ENCODE measurements at regions not wholly inside any gene's neighbourhood (a gene's known extent, or its start where the extent isn't known, plus 50 kb on each side); places are given as distances from the start of the nearest gene placed in this dataset.

- no peak for DNase-seq
Measured at GRCh38 chr3:177306252-177306651, 109.0 kb upstream of the TBL1XR1 start.

GRCh38 chr3:177307391-177307790, 110.1 kb upstream of the TBL1XR1 start:
- DNase-seq = no peak

GRCh38 chr3:177307826-177308225, 110.5 kb upstream of the TBL1XR1 start:
- no peak for DNase-seq

- DNase-seq = no peak
Measured at GRCh38 chr3:177308286-177308685, 111.0 kb upstream of the TBL1XR1 start.

DNA sequence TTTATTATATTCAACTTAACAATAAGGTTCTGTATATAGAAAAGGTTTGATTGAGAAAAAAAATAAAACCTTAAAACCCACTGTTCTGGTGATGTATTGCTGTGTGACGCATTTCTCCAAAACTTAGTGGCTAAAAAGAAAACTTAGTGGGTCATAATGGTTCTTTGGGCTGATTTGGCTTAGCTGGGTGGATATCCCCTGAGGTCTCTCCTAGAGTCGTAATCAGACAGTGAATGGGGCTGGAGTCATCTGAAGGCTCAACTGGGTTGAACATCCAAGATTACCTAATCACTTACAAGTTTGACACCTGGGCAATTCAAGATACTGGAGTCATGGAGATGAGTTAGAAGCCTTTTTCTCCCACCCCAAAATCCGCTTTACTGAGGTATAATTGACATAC, 111.6 kb upstream of the TBL1XR1 start:
- no peak for DNase-seq

GRCh38 chr3:177312491-177312890, 115.2 kb upstream of the TBL1XR1 start:
- DNase-seq = no peak

GRCh38 chr3:177314897-177315296, 117.6 kb upstream of the TBL1XR1 start:
- no peak for DNase-seq

DNA sequence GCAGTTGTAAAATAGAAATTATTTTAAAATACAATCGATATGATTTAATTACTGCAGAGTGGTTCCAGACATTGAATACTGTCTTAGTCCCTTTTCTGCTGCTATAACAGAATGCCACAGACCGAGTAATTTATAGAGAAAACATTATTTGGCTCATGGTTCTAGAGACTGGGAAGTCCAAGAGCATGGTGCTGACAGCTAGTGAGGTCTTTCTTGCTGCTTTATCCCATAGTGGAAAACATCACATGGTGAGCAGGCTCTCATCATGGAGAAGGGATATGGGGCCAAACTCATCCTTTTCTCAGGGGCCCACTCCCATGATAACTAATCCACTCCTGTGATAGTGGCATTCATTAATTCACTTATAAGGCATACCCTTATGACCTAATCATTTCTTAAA, 120.0 kb upstream of the TBL1XR1 start:
- DNase-seq = no peak

DNA sequence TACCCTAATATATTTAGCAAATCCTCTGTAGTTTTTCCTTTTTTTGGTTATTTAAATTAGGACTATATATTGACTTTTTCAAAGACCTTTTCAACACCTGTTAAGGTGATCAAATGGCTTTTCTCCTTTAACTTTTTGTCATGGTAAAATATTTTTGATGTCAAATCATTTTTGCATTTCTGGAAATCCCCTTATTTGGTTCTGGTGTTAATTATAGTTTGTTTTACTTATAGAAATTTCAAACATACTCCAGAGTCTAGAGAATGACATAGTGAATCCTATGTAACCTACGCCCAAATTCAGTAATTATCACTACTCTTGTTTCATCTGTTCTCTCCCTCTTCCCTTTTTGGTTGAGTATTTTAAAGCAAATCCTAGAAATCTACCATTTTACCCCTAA, 121.3 kb upstream of the TBL1XR1 start:
- no peak for DNase-seq

GRCh38 chr3:177320765-177321247, 123.5 kb upstream of the TBL1XR1 start:
- no peak for DNase-seq

DNA sequence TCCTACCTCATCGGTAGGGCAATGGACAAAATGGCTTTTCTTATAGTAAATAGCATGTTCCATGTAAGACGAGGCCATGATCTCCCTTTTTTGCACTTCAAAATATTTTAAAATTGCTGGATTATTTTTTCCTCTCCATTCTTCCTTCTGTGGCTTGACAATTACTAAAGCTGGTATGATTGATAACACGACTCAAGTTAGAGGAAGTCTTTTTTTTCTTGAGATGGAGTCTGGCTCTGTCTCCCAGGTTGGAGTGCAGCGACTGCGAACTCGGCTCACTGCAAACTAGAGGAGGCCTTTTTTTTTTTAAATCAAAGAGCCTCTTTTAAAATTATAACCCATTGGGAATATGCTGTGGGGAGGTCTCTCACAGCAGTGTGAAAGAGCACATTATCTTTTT, 124.5 kb upstream of the TBL1XR1 start:
- DNase-seq = no peak

GRCh38 chr3:177322881-177323280, 125.6 kb upstream of the TBL1XR1 start:
- DNase-seq = no peak

GRCh38 chr3:177329854-177330253, 132.6 kb upstream of the TBL1XR1 start:
- DNase-seq = no peak

DNA sequence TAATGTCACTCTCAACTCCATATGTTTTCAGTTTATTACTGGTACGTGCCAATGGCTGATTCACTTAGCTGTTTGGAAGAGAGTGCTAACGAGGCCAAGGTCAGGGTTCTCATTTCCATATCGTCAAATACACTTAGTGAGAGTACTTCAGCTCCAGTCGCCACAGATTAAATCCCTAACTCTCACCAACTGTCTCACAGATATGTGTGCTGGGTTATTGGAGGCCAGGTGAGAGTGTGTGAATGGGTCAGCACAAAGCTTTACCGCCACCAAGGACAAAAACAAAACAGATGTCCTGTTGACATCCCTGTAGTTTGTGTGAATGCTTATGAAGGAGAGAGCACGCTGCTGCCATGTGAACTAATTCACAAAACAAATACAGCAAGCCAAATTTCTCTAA, 133.5 kb upstream of the TBL1XR1 start:
- no peak for DNase-seq

- DNase-seq = no peak
Measured at GRCh38 chr3:177331203-177331835, 134.0 kb upstream of the TBL1XR1 start.

GRCh38 chr3:177332955-177333354, 135.7 kb upstream of the TBL1XR1 start:
- DNase-seq = no peak

DNA sequence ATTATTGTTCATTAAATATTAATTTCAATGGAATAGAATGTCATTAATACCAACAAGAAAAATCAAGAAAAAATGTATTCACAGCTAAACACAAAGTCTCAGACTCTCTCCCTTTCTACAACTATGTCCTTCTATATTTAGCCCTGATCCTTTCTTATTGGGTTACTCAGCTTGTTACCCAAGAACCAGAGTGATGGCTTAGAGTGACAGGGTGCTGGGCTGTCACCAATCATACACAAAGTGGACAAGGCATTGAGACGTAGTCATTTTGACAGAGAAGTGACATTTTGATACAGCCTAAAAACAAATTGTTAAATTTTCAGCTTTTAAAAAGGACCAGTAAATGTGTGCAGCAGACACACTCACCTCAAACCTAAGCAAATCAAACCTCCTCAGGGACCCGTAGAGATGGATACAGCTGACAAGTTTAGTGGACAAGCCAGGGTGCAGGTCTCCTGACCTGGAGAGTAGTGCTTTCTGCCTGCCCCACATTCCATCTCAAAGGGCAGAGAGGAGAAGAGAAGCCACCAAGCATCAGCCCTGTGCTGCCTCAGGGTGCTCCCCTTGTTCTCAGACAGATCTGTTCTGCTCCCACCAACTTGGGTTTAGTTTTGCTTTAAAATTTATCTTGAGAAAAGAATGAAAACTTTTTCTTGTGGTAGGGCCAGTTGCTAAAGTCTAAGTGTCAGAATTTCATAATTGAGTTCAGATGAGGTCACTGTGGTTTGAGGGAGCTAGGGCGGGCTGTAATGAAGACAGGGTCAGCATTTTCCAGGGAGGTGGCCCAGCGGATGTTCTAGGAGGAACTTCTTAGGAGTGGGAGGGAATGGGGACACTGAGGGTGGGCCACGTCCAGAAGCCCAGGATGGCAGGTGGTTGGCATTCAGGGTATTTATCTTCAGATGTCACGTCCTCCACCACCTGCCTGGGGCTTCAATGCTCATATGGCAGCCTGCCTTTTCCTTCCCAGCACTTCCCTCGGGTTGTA, 136.5 kb upstream of the TBL1XR1 start:
- peak; percentile 75 for DNase-seq

DNA sequence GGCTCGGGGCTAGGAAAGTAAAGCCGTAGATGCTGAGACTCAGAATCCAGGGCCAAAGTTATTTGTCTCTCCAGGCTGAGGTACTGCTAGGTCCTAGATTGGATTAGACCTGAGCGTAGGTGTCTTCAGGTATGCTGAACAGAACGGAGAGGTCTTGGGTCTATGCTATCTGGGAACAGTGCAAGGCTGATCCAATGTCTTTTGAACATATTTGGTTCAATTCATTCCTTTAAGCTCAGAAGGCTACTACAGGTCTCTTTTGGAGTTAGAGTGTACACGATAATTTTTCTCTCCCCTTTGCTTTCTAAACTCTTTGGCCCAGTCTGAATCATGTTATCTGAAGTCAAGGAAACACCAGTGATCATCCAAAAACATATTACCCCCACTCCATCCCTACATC, 137.5 kb upstream of the TBL1XR1 start:
- no peak for DNase-seq

DNA sequence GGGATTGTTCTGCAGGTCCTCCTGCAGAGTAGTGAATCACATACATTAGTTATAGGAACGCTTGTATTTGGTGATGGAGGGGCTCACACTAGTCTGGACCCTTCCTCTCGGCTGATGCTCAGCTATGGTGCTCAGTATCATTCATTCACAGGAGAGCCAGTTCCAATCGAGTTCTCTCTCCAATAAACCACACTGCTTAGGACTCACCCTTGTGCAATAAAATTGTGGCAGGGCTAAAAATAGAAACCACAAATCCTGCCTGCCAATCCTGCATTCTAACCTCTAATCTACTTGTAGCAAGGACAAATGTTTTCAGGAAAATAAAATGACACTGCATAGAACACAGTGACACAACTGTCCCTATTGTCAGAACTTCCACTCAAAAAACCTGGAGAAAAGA, 138.4 kb upstream of the TBL1XR1 start:
- DNase-seq = no peak

- no peak for DNase-seq
Measured at GRCh38 chr3:177336873-177337450, 139.7 kb upstream of the TBL1XR1 start.

GRCh38 chr3:177337541-177338331, 140.5 kb upstream of the TBL1XR1 start:
- DNase-seq = no peak

DNA sequence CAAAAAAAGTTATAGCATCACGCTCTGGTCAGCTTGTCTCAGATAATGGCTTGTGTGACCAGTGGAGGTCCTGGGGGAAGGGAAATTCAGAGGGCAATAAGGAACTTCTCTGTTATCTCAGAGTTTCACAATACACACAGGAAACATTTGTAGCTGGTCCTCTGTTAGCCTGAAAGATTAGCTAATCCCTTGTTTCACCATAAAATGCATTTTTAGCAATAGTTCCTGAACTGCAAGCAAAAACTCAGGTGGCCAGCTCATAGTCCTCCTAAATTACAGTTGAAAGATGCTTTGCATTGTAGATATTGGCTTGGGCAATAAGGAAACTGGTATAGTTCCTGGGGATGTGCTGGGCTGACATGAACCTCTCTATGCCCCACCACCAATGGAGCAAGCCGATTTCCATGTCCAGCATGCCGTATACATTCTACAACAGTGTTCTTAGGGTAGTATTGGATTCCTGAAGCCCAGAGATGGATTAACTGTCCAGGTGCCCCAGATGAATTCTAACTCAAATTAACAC, 141.5 kb upstream of the TBL1XR1 start:
- no peak for DNase-seq
